ENCODE measurements at regions not wholly inside any gene's neighbourhood (a gene's known extent, or its start where the extent isn't known, plus 50 kb on each side); places are given as distances from the start of the nearest gene placed in this dataset.
"Not testable (repeated sequence)": the region's sequence is repeated elsewhere in the genome, so short reads cannot be mapped to it uniquely, and the experiment has no call there.

DNA sequence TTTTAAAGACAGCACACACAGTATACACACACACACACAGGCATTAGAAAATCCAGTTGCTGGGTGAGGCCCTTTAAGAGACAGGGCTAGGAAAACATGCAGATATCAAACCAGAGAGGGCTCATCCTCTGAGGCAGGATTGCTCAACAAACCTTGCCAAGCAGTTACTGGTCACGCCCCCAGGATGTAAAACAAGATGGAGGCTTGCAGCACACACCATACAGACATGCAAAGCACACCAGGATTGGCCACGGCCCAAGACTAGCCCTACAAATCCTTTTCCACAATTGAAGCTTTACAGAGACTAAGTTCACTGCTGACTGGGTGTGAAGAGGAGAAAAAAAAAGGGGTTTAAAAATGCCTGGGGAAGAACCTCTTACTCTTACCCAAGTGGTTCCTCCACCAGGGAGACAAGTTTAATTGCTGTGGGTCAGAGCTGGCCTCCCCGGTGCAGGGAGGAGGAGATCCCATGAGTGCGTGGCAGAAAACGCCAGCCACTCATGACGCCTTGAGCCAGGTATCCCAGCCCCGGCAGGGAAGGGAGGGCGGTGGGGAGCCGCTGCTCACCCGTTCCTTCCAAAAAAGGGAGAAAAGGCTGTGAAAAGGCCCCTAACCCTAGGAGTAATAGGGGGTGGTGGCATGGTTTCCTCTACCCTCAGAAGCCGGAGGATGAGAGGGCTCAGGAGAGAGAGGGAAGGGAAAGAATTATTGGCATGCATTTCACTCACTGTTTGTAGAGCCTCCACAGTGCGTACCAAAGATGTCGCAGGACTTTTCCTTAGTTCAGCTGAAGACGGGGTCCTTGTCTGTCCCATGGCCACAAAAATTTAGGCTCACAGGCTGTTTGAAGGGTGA lies 594.6 kb upstream of the ZP4 start:
- DNase-seq (ENCODE audit: low spot score): no peak
- no peak for ATAC-seq

DNA sequence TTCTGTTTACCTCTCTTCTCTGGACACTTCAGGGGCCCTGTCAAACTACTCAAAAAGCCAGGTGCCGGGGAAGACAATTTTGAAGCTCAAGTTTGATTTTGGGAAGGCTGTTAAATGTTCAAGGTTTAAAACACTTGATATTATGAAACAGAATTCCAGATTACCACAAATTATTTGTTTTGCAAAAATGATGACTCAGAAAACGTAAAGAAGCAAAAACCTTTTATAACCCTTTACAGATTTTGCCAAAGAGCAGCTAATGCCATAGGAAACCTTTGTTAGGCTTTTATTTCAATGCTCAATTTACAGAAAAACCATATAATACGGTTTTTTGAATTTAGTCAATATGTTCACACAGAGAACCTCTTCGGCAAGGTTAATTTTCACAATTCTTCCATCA lies 593.4 kb upstream of the ZP4 start:
- DNase-seq (ENCODE audit: low spot score): no peak
- ATAC-seq: no peak

DNA sequence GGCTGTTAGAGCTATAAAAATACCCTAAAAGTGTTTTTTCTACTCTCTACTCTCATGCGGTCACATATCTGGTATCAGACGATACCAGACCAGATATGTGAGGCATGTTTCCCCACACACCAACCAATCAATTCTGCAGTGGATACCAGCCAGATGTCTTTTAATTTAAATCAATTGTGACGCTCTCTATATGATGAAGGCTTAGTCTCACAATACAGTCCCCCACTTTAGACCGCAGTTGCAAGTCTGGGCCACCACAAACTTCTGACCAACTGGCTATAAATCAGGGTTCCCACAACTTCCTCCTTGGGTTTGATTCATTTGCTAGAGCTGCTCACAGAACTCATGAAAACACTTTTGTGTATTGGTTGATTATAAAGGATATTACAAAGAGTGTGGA lies 586.1 kb upstream of the ZP4 start:
- no peak for DNase-seq (ENCODE audit: low spot score)
- no peak for ATAC-seq

DNA sequence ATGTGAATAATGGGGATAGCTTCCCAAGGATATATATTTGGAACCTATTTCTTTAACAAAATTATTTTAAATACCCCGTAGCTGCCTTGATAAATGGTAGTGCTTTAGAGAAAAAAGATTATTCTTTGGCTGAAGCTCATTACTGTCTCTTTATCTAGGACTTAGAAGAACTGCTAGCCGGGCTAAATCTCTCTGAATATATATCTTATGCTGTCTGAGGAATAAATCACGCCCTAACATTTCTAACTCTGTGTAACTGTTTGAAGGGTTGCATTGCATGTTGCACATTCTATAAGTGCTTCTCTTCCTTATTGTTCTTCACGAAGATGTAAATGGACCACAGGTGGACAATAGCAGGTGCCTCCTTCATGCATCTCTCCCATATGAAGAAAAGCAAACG lies 585.0 kb upstream of the ZP4 start:
- no peak for ATAC-seq
- no peak for DNase-seq (ENCODE audit: low spot score)

DNA sequence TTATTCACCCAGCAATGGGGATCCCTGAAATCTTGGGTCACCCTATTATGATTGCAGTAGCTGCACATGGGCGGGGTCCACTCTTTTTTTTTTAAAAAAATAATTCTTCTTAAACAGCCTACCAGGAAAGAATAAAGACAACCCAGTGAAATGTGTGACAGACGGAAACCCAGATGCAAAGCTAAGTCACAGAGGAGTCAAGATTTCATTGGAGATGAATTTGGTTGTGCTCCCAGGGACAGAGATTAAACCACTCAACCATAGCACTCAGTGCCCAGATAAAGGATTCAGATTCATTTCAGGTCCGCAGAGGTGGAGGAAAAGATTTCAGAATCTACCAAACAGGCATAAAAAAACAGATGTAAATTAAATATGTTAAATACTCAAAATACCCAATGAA lies 583.5 kb upstream of the ZP4 start:
- ATAC-seq (no peak), DNase-seq (ENCODE audit: low spot score) (no peak)

DNA sequence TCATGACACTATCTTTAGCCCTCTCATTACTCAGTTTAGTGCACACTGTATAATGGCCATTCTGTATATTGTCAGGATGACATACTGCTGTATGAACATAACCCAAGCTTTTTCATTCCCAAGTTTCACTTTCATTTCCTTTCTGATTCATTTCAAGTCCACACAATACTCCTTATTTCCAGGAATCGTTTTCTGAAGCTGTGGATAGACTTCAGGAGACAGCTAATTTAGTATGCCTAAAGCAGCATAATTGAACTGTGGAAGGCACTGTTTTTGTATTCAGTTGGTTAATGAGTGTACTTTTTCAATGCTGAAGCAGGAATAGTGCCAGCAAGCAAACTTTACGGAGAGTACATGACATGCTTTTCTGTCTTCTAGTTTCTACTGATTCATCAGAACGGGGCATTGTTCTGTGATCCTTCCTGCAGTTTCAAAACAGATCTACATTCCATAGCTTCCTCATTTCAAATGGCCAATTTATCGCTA lies 578.5 kb upstream of the ZP4 start:
- ATAC-seq (peak; percentile 71), DNase-seq (ENCODE audit: low spot score) (no peak)

DNA sequence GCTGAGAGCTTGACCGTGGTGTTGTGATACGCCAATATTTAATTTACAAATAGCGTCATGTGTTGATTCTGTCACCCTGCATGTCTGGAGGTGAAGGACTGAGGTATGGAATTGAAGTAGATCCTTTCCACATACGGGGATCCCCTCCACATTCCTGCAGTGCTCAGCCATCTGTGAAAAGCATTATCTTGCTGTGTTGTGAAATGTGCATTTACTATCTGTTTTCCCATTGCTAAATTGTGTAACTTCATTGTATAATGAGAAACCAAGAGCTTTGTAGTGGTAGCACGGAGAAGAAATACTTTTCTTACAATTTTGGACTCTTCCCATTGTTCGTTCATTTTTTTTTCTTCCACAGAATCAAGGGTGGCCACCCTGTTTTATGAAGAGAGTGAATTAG lies 577.3 kb upstream of the ZP4 start:
- ATAC-seq (peak; percentile 29), DNase-seq (ENCODE audit: low spot score) (no peak)

DNA sequence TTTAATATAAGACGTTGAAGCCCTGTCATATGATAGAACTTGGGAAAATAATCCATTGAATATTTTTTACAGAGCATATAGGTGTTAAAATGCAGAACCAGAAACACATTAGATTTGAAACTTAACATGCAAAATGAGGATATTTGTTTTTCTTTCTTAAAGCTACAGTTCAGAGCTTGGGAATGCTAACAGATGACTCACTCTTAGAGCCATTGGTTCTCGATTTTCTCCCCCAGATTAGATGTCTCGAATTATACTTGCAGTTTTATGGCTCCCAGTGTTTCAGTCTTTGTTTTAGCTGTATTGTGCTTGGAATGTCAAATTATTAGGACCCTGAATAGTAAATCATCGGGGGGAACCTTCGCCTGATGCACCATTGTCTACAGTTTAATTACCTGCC lies 575.7 kb upstream of the ZP4 start:
- ATAC-seq: no peak
- DNase-seq (ENCODE audit: low spot score): no peak

DNA sequence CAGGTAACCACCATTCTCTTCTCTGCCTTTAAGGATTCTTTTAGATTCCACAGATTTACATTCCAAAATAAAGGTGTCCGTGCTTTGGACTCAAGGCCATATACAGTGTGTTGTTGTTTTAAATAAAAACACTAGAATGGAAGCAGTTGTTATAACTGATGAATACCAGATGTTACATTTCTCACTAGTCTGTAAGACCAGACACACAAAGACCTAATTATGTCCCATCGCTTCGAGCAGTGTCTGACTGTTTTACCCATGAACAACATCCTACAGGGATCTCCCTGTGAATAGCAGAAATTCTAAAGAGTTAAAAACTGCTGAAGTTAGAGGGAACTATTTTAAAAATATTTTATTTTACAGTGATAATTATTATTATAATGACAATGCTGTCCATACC lies 574.7 kb upstream of the ZP4 start:
- no peak for ATAC-seq

DNA sequence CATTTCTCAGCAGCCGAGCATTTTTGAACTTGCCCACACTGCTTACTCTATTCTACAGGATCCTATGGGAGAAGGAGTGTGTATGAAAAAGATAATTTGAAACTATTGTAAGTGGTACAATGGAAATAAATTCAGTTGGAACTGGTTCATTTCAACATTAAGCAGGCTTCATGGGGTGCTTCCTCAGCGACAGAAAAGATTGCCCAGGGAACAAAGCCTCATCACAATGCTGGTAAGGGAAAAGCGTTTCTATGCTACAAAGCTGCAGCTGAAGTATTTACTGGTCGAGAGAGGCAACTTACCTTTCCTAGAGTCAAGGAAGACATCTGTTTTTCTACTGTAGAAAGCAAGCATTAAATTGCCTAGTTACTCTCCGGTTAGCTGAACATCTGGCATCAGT lies 568.2 kb upstream of the ZP4 start:
- no peak for DNase-seq (ENCODE audit: low spot score)
- no peak for ATAC-seq

More for the DNA sequence above, 574.7 kb upstream of the ZP4 start:
- no peak for DNase-seq (ENCODE audit: low spot score)

DNA sequence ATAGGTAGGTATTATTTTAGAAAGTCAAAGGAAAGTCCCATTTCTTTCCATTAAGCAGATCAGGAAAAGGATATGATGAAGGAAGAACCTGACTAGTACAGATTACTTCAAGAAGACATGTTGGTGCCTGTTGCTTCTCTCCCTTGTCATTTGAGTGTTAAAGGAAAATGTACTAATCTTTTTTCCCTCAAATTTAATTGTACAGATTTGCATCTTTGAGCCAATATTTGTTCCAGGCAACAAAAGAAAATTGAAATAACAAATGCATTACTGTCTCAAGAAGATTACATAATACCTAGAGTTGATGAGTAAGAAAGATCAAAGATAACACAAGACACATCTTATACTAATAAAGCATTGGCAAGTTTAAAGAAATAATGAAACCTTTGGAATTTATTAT lies 566.9 kb upstream of the ZP4 start:
- DNase-seq (ENCODE audit: low spot score): no peak
- ATAC-seq: no peak

DNA sequence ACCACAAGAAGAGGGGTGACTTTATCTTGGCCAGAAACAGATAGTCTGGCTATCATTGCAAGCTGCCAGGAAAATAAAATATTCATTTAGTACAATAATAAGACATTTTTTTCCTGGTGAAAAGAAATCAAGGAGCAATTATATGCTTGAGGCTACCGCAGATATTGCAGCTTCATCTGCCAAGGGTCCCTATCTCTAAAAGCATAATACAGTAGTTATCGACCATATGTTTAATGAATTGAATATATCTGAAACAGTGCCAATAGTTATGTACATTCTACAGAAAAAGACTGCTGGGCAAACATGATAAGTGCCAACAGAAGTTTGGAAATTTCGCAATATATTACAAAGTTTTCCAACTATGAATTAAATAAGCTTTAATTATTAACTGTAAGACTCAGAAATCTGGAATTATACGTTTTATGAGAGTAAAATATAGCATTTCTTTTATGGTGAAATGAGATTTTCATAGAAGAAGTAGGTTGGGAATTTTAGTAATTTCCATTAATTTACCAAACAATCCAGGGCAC lies 561.1 kb upstream of the ZP4 start:
- no peak for ATAC-seq

DNA sequence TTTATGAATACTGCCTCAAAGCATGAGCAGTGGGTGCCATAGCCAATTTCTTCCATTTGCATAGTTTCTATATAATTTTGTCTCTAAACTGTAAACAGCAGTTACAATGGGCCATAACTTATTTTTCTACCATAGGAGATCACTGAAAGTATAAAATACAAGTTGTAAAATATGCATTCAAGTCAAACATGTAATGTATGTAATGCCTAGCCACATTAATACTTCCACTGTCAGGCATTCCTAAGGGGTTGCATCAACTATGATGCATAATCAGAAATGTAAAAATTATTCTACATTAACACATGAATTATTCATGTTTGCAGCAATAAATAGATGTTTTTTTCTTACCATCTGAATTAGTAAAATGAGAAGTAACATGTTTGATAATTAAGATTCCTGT lies 560.3 kb upstream of the ZP4 start:
- ATAC-seq (no peak), DNase-seq (ENCODE audit: low spot score) (no peak)

More for the DNA sequence above, 561.1 kb upstream of the ZP4 start:
- no peak for DNase-seq (ENCODE audit: low spot score)

DNA sequence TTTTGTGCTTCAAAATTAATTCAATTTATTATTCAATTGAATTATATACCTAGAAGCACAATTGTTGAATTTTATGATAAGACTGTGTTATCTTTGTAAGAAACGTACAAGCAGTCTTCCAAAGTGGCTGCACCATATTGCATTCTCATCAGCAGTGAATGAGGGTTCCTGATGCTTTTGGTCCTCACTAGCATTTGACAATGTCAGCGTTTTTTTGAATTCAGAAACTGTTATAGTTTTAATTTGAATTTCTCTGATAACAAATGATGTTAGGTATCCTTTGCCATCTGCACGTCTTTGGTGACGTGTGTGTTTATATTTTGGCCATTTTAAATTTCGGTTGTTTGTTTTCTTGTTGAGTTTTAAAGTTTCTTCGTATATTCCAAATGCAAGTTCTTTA lies 553.0 kb upstream of the ZP4 start:
- no peak for ATAC-seq
- no peak for DNase-seq (ENCODE audit: low spot score)

DNA sequence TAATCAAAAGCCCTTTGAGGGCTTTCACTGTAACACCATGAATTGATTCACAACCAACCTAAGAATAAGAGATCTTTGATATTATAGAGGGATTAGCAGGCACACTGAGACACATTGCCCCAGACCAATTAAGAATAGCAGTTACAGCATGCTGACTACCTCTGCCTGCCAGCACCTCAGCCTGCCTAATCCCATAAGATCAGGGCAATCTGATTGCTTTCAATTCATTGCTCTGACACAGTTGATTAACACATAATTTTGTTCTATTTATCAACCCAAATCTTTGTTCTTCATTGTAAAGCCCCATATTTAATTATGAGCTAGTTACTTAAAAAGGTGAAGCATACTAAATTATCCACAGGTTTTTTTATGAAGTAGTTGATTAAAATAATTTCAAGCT lies 548.8 kb upstream of the ZP4 start:
- no peak for DNase-seq (ENCODE audit: low spot score)
- no peak for ATAC-seq

DNA sequence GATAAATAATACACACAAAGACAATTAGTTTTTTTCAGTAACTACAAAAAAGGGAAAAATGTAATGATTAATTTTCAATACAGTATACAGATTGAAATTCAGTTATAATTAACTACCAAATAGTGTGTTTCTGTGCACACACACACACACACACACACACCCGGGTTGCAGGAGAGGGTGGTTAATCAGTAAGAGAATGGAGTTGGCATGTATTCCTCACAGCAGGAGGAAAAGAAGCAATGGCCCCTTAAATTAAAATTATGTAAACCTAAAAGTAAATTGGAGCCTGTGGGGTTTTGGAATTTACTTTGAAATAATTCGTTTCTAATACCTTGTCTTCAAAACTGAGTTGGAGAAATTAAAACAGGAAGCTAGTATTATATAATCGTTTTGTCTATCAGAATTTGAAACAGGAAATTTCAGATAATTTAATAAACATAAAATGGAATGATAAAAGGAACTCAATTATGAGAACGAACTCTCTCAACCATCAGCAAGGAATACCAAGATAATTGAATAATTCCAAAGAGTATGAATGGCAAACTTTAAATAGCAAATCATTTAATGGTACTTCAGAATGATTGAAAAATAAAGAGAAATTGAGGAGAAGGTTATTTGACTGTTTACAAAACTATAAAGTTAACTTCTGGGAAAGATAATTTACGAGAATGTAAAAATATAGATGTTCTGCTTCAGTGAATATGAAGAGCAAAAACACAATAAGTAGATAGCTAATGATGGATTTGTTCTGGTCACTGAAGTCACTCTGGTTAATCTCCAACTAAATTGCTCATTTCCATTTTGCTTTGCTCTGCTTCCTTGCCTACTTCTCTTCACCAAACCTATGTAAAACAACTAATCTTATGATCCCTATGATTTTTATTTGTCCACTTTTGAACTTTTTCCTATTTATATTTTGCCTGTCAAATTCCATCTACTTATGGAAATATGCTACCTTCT lies 547.9 kb upstream of the ZP4 start:
- DNase-seq (ENCODE audit: low spot score): no peak
- ATAC-seq: peak; percentile 66

DNA sequence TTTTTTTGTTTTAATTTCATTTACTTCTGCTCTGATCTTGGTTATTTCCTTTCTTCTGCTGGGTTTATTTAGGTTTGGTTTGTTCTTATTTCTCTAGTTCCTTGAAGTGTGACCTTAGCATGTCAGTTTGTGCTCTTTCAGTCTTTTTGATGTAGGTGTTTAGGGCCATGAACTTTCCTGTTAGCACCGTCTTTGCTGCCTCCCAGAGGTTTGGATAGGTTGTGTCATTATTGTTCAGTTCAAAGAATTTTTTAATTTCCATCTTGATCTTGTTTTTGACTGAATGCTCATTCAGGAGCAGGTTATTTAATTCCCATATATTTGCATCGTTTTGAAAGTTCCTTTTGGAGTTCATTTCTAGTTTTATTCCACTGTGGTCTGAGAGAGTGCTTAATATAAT lies 539.0 kb upstream of the ZP4 start:
- not testable (repeated sequence) for DNase-seq (ENCODE audit: low spot score)
- ATAC-seq: peak; percentile 65

DNA sequence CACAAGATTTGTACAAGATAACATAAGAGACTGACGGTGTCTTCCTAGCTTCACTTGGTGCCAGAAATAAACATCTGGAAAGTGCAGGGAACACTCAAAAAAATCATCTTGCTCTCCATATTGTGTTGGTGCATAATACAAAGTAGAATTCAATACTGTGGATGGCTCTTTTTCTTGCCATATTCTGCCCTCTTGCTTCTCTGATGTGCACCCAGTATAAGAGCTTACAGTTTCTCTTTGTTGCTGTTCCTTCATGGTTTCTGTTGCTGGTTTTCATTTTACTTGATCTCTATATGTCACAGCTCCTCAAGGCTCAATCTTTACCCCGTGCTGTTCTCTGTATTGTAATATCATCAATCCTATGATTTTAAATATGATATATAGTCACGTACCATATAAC lies 528.5 kb upstream of the ZP4 start:
- ATAC-seq (peak; percentile 22), DNase-seq (ENCODE audit: low spot score) (no peak)

DNA sequence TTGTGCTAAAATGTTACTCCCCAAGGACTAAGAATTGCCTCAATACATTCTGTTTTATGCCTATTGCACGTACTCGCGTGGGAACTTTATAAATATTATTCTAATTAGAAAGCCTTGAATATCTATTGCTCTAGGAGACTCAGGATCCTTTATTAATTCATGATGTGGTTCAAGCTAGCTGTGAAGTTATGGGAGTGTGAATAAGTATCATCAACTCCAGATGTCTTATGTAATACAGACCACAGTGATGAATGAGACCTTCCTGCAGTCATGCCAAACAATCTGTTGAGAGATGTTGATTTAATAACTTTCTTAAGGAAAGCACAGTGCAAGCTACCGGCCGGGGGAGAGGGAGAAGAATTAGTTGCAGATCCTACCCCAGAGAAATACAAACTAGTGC lies 519.2 kb upstream of the ZP4 start:
- DNase-seq (ENCODE audit: low spot score): no peak
- ATAC-seq: no peak

DNA sequence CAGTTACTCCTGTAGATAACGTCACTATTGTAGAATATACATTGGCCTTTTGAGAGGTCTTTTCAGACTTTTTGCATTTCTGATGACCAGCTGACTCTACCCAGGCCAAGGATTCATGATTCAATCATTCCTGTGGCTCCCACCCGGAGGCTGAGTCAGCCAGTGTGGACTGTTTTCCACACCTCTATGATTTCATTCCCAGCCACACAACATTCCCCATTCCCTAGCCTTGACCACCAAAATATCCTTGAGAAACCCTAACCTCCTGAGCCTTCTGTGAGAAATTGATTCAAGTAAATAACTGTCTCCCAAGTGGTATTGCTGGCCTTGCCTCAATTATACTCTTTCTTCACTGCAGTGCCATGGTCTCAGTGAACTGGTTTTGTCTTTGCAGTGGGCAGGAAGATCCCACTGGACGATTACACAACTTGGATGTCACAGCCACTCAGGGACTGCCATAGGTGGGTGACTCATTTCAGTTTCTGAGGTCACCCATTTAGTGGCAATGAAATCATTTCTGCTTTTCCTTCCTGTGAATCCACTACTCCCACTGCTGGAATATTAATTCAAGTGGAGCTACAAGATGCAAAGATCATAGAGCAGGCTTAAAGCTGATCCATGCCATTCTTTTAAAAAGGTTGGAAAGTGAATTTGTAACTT lies 518.6 kb upstream of the ZP4 start:
- no peak for DNase-seq (ENCODE audit: low spot score)
- no peak for ATAC-seq

DNA sequence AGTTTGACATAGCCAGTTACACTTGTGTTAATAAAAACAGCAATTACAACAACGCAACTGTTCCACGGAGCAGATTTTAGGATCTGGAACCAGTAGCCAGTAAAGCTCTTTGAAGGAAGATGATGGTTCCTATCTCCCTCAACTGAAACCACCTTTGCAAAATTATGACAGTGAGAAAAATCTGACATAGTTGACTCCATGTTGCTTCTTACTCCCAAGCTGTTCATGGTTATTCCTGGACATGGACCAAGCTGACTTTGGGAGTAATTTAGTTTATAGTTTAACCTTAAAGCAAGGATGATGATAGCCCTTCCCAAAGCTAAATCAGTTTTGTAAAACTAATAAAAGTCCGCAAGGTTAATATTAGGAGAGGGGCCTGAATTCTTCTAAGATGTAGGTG lies 518.0 kb upstream of the ZP4 start:
- DNase-seq (ENCODE audit: low spot score): no peak
- ATAC-seq: no peak

Data from left lobe of liver (tissue), 2 donors.